Ectodermal cell (in vitro differentiated cells): ENCODE measurements at regions not wholly inside any gene's neighbourhood (a gene's known extent, or its start where the extent isn't known, plus 50 kb on each side); places are given as distances from the start of the nearest gene placed in this dataset.
A peak's percentile ranks its signal among the peaks of the same experiment; 100 is the strongest.

ENCODE experiments used
- H3K27ac ChIP-seq: 2 replicates; pipeline ENCODE4 v1.7.0; 2013; ENCODE audit warnings: mild to moderate bottlenecking, low read depth, low read length; ENCODE audit not compliant: insufficient read depth, poor library complexity, severe bottlenecking
- H3K27me3 ChIP-seq: 2 replicates; pipeline ENCODE4 v1.7.0; 2013; ENCODE audit warnings: mild to moderate bottlenecking, low read length; ENCODE audit not compliant: insufficient read depth, control insufficient read depth, poor library complexity, severe bottlenecking
- H3K36me3 ChIP-seq: one replicate; pipeline ENCODE4 v1.7.0; 2013; ENCODE audit warnings: low read length; ENCODE audit not compliant: control insufficient read depth, insufficient read depth
- H3K4me1 ChIP-seq: one replicate; pipeline ENCODE4 v1.7.0; 2013; ENCODE audit warnings: low read length; ENCODE audit not compliant: control insufficient read depth, insufficient read depth
- H3K4me3 ChIP-seq: 2 replicates; pipeline ENCODE4 v1.7.0; 2013; ENCODE audit warnings: low read depth, low read length, control low read depth; ENCODE audit not compliant: insufficient read depth
- H3K9me3 ChIP-seq: 2 replicates; pipeline ENCODE4 v1.7.0; 2013; ENCODE audit warnings: mild to moderate bottlenecking, low read length, moderate library complexity; ENCODE audit not compliant: control insufficient read depth
- WGBS, 2 experiments: methylation state at CpG; one replicate each; pipeline ENCODE4 v1.1.7; 2013; ENCODE audit warnings: missing lambda C conversion rate in 2 of 2; 5-methylcytosine and 5-hydroxymethylcytosine counted together

GRCh38 chr1:203571661-203572060, 55.0 kb upstream of the ATP2B4 start:
- H3K4me1 ChIP-seq = peaks cover 31% of the 10 kb centered on the region
- no peaks in the 10 kb centered on the region for H3K27me3 ChIP-seq
- H3K27ac ChIP-seq = peak overlapping the region; percentile 93
- no peaks in the 10 kb centered on the region for H3K9me3 ChIP-seq
- no peaks in the 10 kb centered on the region for H3K36me3 ChIP-seq
- 84 to 86% methylated on average over 8 of the region's 8 CpGs for WGBS, 2 experiments
- H3K4me3 ChIP-seq = no peak overlapping the region

GRCh38 chr1:203572134-203572625, 54.5 kb upstream of the ATP2B4 start:
- Histone ChIP-seq H3K9me3 (no peaks in the 10 kb centered on the region), H3K36me3 (no peaks in the 10 kb centered on the region), H3K27ac (peak overlapping the region; percentile 93), H3K4me1 (peaks cover 31% of the 10 kb centered on the region), H3K27me3 (no peaks in the 10 kb centered on the region), H3K4me3 (no peak overlapping the region)
- 68 to 70% methylated on average over 10 of the region's 10 CpGs for WGBS, 2 experiments

GRCh38 chr1:203573730-203574129, 52.9 kb upstream of the ATP2B4 start:
- Histone ChIP-seq H3K27ac (no peak overlapping the region), H3K4me3 (no peak overlapping the region), H3K4me1 (peaks cover 31% of the 10 kb centered on the region), H3K36me3 (no peaks in the 10 kb centered on the region), H3K27me3 (no peaks in the 10 kb centered on the region), H3K9me3 (no peaks in the 10 kb centered on the region)
- WGBS, 2 experiments = 76 to 83% methylated on average over 7 of the region's 7 CpGs
